ENCODE measurements at regions not wholly inside any gene's neighbourhood (a gene's known extent, or its start where the extent isn't known, plus 50 kb on each side); places are given as distances from the start of the nearest gene placed in this dataset.

DNA sequence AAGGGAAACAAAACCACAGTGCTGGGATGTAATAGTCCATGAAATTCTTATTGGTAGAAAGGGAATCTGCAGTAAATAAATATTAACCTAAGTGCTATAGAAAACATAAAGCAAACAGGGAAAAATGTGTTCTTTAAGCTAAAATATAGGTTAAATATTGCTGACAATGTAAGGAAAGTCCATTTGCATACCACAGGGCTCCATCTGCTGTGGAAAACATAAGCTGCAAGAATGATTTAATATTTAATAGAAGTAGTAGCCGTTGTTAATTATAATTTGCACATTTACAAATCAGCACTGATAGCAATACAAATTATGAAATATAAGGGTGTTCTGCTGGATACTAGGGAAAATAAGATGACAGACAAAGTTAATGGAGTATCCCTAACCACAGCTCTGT, 444.9 kb upstream of the PKN2 start:
- no peak overlapping the region for H3K27ac ChIP-seq
- no peaks in the 10 kb centered on the region for H3K4me1 ChIP-seq
- intact Hi-C loops (cut with DNase I) = no loop called here
- TF ChIP-seq, protein P1, sequence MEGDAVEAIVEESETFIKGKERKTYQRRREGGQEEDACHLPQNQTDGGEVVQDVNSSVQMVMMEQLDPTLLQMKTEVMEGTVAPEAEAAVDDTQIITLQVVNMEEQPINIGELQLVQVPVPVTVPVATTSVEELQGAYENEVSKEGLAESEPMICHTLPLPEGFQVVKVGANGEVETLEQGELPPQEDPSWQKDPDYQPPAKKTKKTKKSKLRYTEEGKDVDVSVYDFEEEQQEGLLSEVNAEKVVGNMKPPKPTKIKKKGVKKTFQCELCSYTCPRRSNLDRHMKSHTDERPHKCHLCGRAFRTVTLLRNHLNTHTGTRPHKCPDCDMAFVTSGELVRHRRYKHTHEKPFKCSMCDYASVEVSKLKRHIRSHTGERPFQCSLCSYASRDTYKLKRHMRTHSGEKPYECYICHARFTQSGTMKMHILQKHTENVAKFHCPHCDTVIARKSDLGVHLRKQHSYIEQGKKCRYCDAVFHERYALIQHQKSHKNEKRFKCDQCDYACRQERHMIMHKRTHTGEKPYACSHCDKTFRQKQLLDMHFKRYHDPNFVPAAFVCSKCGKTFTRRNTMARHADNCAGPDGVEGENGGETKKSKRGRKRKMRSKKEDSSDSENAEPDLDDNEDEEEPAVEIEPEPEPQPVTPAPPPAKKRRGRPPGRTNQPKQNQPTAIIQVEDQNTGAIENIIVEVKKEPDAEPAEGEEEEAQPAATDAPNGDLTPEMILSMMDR (IDR thresholded peaks at IDR 0.05) = no peak
- H3K9me3 ChIP-seq = no peaks in the 10 kb centered on the region
- H3K36me3 ChIP-seq = no peaks in the 10 kb centered on the region
- no peak for DNase-seq (ENCODE audit: low spot score in 2 of 2)
- H3K27me3 ChIP-seq = no peaks in the 10 kb centered on the region
- no peak overlapping the region for H3K4me3 ChIP-seq

DNA sequence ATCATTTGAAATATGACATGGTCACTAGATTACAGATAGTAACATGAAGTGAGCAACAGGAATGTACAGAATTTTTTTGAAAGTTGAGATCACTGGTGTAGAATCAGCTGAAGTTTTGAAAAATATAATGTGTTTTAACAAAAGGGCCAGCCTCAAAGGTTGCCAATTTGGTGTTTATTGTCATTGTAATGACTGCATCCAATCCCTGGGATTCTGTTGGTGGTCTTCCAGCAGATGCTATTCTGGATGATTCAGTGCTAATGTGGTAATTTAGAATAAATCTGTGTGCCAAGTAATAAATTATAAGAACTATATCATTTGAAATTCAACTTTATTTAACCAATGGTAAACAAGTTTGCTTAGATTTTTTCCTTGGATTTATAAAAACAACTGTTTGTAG, 436.4 kb upstream of the PKN2 start:
- no peaks in the 10 kb centered on the region for H3K27me3 ChIP-seq
- no peaks in the 10 kb centered on the region for H3K36me3 ChIP-seq
- TF ChIP-seq, protein P1 (IDR thresholded peaks at IDR 0.05) = no peak
- no peak overlapping the region for H3K27ac ChIP-seq
- intact Hi-C loops (cut with DNase I) = no loop called here
- DNase-seq (ENCODE audit: low spot score in 2 of 2) = no peak
- H3K9me3 ChIP-seq = no peaks in the 10 kb centered on the region
- H3K4me1 ChIP-seq = no peaks in the 10 kb centered on the region
- no peak overlapping the region for H3K4me3 ChIP-seq

- TF ChIP-seq, protein P1 (IDR thresholded peaks at IDR 0.05) = no peak
Observed at GRCh38 chr1:88250915-88251314, 433.2 kb upstream of the PKN2 start.

DNA sequence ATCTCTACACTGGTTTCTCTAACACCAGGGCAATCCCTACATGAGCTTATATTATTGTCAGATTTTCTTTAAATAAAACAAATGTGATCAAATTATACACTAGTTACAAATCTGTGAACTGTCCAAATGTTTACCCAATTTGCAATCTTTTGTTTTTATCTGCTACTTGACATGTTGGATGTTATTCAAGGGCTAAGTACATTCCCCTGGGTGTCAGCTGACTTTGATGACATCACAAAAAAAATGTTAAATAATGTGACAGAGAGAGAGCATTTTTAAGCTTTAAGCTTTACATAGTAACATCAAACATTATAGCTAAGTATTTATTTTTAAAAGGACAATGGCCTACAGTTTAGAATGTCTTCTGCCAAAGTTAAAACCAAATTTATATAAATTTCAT, 431.3 kb upstream of the PKN2 start:
- Histone ChIP-seq H3K4me3 (no peak overlapping the region), H3K4me1 (no peaks in the 10 kb centered on the region), H3K27ac (no peak overlapping the region), H3K9me3 (no peaks in the 10 kb centered on the region), H3K27me3 (no peaks in the 10 kb centered on the region), H3K36me3 (no peaks in the 10 kb centered on the region)
- TF ChIP-seq, protein P1 (IDR thresholded peaks at IDR 0.05) = no peak
- intact Hi-C loops (cut with DNase I) = no loop called here
- no peak for DNase-seq (ENCODE audit: low spot score in 2 of 2)

More at GRCh38 chr1:88250915-88251314, 433.2 kb upstream of the PKN2 start:
- Histone ChIP-seq H3K9me3 (no peaks in the 10 kb centered on the region), H3K4me1 (no peaks in the 10 kb centered on the region), H3K4me3 (no peak overlapping the region), H3K27me3 (no peaks in the 10 kb centered on the region), H3K36me3 (no peaks in the 10 kb centered on the region), H3K27ac (no peak overlapping the region)
- DNase-seq (ENCODE audit: low spot score in 2 of 2) = no peak
- intact Hi-C loops (cut with DNase I) = no loop called here

- TF ChIP-seq, protein P1 (IDR thresholded peaks at IDR 0.05) = no peak
- no peak for DNase-seq (ENCODE audit: low spot score in 2 of 2)
- Histone ChIP-seq H3K36me3 (no peaks in the 10 kb centered on the region), H3K9me3 (no peaks in the 10 kb centered on the region), H3K27ac (no peak overlapping the region), H3K4me1 (no peaks in the 10 kb centered on the region), H3K27me3 (no peaks in the 10 kb centered on the region), H3K4me3 (no peak overlapping the region)
- intact Hi-C loops (cut with DNase I) = no loop called here
Observed at GRCh38 chr1:88265606-88266005, 418.5 kb upstream of the PKN2 start.

GRCh38 chr1:88266051-88266450, 418.0 kb upstream of the PKN2 start:
- no peak overlapping the region for H3K4me3 ChIP-seq
- no peaks in the 10 kb centered on the region for H3K9me3 ChIP-seq
- intact Hi-C loops (cut with DNase I) = no loop called here
- no peak for DNase-seq (ENCODE audit: low spot score in 2 of 2)
- H3K36me3 ChIP-seq = no peaks in the 10 kb centered on the region
- no peaks in the 10 kb centered on the region for H3K4me1 ChIP-seq
- H3K27ac ChIP-seq = no peak overlapping the region
- TF ChIP-seq, protein P1 (IDR thresholded peaks at IDR 0.05) = no peak
- no peaks in the 10 kb centered on the region for H3K27me3 ChIP-seq

Measured in ascending aorta (tissue), 2 donors.